Natural killer cell treated with Interleukin-12 subunit alpha and Interleukin-12 subunit beta and Interleukin-15 and Interleukin-18, amount 100 ng/mL, for 72 hours (primary cell): ENCODE measurements at regions not wholly inside any gene's neighbourhood (a gene's known extent, or its start where the extent isn't known, plus 50 kb on each side); places are given as distances from the start of the nearest gene placed in this dataset.

Experiments
- ATAC-seq, 2 donors: fragments of 150-1000 bp; cut with Tn5 transposase in 1 of 2; sonication (Bioruptor Pico), chemical (Tn5 transposase) in 1 of 2; 2 replicates each; pipeline ENCODE4 v1.10.0; 2021
- DNase-seq: peaks from one replicate; pipeline ENCODE4 v3.0.0; 2022; ENCODE audit warnings: low spot score
- H3K27ac Mint-ChIP-seq, 2 donors: 1 replicate in 1 of 2; 2 replicates in 1 of 2; pipeline ENCODE4 v1.8.0; 2022; ENCODE audit warnings: mixed read lengths in 2 of 2, mild to moderate bottlenecking in 1 of 2, moderate library complexity in 1 of 2
- H3K27me3 Mint-ChIP-seq, 2 donors: 1 replicate in 1 of 2; 2 replicates in 1 of 2; pipeline ENCODE4 v1.8.0; 2022; ENCODE audit warnings: mixed read lengths in 2 of 2
- H3K36me3 Mint-ChIP-seq: one replicate; pipeline ENCODE4 v1.8.0; 2022; ENCODE audit warnings: mixed read lengths
- H3K4me1 Mint-ChIP-seq, 2 donors: 1 replicate in 1 of 2; 2 replicates in 1 of 2; pipeline ENCODE4 v1.8.0; 2022; ENCODE audit warnings: low read depth in 2 of 2, mixed read lengths in 2 of 2, mild to moderate bottlenecking in 1 of 2
- H3K4me3 Mint-ChIP-seq: one replicate; pipeline ENCODE4 v1.8.0; 2022; ENCODE audit warnings: mixed read lengths
- H3K9me3 Mint-ChIP-seq: 2 replicates; pipeline ENCODE4 v1.8.0; 2022; ENCODE audit warnings: mixed read lengths

DNA sequence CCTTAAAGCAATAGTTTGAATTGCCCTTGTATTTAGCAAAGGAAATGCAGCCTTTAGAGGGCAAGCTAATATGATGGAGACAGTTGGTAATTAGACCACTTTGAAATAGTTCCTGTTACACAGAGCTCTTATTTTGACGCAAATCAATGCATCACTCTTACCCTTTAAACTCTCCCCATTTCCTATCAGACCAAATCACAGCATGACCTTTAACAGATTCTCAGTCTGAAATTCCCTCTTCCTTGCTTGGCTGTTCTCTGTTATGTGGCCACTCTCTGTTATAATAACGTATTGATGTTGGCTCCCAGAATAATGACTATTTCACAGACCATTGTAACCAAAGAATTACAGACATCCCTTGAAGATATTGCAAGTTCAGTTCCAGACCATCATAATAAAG is 66.9 kb upstream of the NGF start:
- DNase-seq = no peak
- peaks cover 11% of the 10 kb centered on the region for H3K9me3 Mint-ChIP-seq
- no peaks in the 10 kb centered on the region for H3K4me1 Mint-ChIP-seq
- ATAC-seq = no peak
- no peak overlapping the region for H3K27ac Mint-ChIP-seq
- H3K4me3 Mint-ChIP-seq = no peak overlapping the region
- H3K27me3 Mint-ChIP-seq = peaks cover 17 to 30% of the 10 kb centered on the region in 2 donors
- H3K36me3 Mint-ChIP-seq = no peaks in the 10 kb centered on the region

- Mint-ChIP-seq H3K4me3 (no peak overlapping the region), H3K27ac (no peak overlapping the region), H3K9me3 (peaks cover 9% of the 10 kb centered on the region), H3K36me3 (no peaks in the 10 kb centered on the region), H3K4me1 (no peaks in the 10 kb centered on the region), H3K27me3 (peaks cover 15 to 25% of the 10 kb centered on the region in 2 donors)
- ATAC-seq (no peak), DNase-seq (no peak)
Observed at GRCh38 chr1:115402753-115403184, 64.7 kb upstream of the NGF start.

GRCh38 chr1:115401676-115402075 is 63.6 kb upstream of the NGF start:
- no peak overlapping the region for H3K27ac Mint-ChIP-seq
- peaks cover 12 to 17% of the 10 kb centered on the region in 2 donors for H3K27me3 Mint-ChIP-seq
- H3K4me1 Mint-ChIP-seq = no peaks in the 10 kb centered on the region
- H3K9me3 Mint-ChIP-seq = peaks cover 6% of the 10 kb centered on the region
- no peak for DNase-seq
- no peak for ATAC-seq
- H3K36me3 Mint-ChIP-seq = no peaks in the 10 kb centered on the region
- H3K4me3 Mint-ChIP-seq = no peak overlapping the region

GRCh38 chr1:115400891-115401290 is 62.8 kb upstream of the NGF start:
- no peaks in the 10 kb centered on the region for H3K36me3 Mint-ChIP-seq
- H3K4me3 Mint-ChIP-seq = no peak overlapping the region
- no peak overlapping the region for H3K27ac Mint-ChIP-seq
- no peaks in the 10 kb centered on the region for H3K4me1 Mint-ChIP-seq
- peaks cover 13 to 14% of the 10 kb centered on the region in 2 donors for H3K27me3 Mint-ChIP-seq
- H3K9me3 Mint-ChIP-seq = peaks cover 3% of the 10 kb centered on the region
- ATAC-seq = no peak
- no peak for DNase-seq

DNA sequence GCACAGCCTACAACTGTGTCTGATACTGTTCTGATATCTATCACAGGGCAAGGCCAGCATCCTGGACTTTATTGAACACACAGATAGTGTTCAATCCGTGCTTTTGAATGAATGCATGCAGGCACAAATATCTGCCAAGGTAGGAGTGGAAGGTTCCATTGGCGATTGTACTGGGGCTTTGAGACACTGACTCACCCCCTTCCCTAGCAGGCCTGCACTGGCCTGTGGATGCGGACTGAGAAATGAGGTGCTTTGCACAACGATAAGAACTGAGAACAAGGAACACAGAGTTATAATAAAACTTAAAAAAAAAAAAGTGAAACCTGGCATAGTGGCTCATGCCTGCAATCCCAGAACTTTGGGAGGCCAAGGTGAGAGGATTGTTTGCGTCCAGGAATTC is 62.4 kb upstream of the NGF start:
- H3K4me3 Mint-ChIP-seq = no peak overlapping the region
- H3K27ac Mint-ChIP-seq = no peak overlapping the region
- DNase-seq (no peak), ATAC-seq (no peak)
- no peaks in the 10 kb centered on the region for H3K4me1 Mint-ChIP-seq
- H3K27me3 Mint-ChIP-seq = peaks cover 11 to 13% of the 10 kb centered on the region in 2 donors
- no peaks in the 10 kb centered on the region for H3K9me3 Mint-ChIP-seq
- no peaks in the 10 kb centered on the region for H3K36me3 Mint-ChIP-seq

DNA sequence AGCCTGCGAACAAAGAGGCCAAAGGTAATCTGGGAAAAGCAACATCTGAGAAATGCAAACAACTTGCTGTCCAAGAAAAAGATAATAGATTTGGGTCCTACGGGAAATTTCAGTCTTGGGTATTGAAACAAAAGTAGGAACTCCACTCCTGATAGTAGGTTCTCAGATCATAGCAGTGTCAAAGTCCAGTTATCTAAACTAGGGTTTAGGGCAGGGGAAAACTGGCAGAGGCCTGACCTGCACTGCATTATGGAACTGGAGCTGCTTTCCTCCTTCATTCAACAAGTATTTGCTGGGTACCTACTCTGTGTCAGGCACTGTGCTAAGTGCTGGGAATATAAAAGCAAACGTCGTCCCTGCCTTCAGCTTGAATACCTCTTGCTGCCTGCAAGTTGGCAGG is 60.7 kb upstream of the NGF start:
- H3K27ac Mint-ChIP-seq = no peak overlapping the region
- DNase-seq (no peak), ATAC-seq (peak in 1 of 2 donors; percentile 43)
- no peaks in the 10 kb centered on the region for H3K36me3 Mint-ChIP-seq
- peaks cover 7 to 9% of the 10 kb centered on the region in 2 donors for H3K27me3 Mint-ChIP-seq
- H3K4me3 Mint-ChIP-seq = no peak overlapping the region
- no peaks in the 10 kb centered on the region for H3K9me3 Mint-ChIP-seq
- H3K4me1 Mint-ChIP-seq = no peaks in the 10 kb centered on the region
